DMS 273 (cell line): ENCODE measurements at regions not wholly inside any gene's neighbourhood (a gene's known extent, or its start where the extent isn't known, plus 50 kb on each side); places are given as distances from the start of the nearest gene placed in this dataset.

Experiments used
- DNase-seq: peaks from one replicate; lab custom pipeline; 2025; ENCODE audit not compliant: unreplicated experiment; lab: John Stamatoyannopoulos, UW

- peak; percentile 76 for DNase-seq
Observed at GRCh38 chr5:57338068-57338867, 144.3 kb downstream of the ACTBL2 start.

DNA sequence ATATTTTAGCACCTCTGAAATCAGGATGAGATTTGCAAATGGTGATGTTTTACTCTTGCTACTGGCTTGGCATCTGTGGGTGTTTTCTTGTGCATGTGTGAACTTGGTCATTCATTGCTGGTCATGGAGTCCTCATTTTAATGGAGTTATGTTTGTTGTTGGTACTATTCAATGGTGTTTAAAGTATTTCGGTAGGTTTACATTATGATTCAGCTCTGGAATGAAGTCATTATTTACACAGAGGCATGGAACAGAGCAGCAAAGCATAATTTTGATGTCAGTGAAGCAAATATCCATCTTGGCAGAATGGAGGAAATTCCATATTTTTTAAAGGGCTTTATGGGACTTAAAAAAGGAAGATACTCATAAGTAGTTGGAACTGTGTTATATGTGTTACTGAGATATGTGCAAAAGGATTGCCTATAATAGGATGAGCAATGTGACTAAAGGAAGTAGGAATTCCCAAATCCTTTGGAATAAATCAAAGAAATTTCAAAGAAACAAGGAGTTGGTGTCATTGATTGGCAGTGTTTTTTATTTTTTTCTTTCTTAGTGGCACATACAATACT is 147.4 kb downstream of the ACTBL2 start:
- DNase-seq = no peak

- DNase-seq = no peak
Observed at GRCh38 chr5:57334475-57334874, 148.1 kb downstream of the ACTBL2 start.

- DNase-seq = no peak
Observed at GRCh38 chr5:57332361-57332760, 150.2 kb downstream of the ACTBL2 start.

DNA sequence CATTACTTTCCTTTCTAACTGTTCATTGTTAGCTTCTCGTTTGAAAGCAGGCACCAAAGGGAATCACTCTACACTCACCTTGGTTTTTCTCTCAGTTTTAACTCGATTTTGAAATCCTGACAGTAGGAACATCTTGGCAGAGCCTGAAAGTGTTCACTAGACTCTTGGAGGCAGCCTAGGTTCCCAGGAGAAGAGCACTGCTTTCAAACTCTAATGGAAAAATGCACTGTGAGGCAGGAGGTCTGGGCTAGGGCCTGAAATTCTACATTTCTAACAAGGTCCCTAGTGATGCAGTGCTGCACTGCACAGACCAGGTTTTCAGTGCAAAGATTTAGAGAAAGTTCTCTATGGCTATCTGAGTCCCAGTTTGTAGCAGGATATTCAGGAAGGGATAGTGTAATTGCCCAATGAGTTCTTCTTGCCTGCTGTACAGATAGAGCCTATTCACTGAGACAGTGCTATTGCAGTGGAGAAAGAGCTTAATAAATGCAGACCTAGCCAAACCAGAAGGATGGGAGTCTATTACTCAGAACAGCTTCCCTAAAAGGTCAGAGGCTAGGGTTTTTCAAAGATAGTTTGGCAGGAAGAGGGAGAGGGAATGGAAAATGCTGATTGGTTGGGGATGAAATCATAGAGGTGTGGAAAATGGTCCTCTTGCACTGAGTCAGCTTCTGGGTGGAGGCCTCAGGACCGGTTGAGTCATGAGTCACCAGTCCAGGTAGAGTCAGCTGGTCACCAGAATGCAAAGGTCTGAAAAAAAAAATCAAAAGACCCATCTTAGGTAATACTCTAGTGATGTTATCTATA is 153.9 kb downstream of the GPBP1 start:
- no peak for DNase-seq

DNA sequence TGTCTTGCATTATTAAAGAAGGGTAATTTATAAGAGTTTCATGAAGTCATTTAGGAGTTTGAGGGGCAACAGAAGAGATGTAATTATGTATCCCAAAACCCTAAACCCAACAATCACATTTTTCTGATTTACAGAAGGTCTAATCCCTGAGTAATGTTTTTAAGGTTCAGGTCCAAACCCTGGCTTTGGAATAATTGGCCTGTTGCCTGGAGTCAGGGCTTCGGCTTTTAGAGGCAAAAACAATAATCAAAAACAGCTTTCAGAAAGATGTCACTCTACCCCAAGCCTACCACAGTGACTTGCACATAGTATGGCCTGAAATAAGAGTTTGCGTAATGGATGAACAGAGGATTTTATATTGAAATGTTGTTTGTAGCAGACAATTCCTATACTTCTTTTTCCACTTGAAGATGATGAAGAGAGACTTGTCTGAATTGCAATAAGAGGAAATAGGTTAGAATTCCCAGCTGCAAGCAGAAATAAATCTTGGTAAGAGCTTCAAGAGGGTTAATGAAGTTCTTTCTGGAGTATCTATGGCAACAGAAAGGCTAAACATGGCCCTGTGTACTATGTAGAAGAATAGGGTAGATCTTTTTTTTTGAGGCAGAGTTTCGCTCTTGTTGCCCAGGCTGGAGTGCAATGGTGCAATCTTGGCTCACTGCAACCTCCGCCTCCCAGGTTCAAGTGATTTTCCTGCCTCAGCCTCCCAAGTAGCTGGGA is 152.0 kb downstream of the GPBP1 start:
- no peak for DNase-seq

DNA sequence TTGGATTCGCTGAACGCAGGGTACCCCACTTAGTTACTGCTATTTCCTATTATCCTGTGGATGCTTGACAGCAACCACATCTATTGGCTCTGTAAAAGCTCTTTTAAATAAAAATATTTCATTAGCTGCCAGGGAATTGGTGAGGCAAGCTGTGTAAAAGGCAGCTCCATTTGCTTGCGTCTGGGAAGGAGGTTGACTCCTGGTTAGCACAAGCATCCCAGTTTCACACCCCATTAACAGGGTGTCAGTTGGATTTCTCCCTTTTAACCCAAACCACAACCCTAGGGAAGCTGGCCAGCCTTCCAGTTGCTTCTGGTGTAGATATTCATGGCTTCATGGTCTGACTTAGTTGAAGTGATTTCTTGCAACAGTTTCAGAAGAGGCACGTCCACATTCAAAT is 151.0 kb downstream of the GPBP1 start:
- no peak for DNase-seq

GRCh38 chr5:57324181-57324580 is 150.3 kb downstream of the GPBP1 start:
- DNase-seq = no peak

- DNase-seq = no peak
Observed at GRCh38 chr5:57320582-57320981, 146.7 kb downstream of the GPBP1 start.

- DNase-seq = no peak
Observed at GRCh38 chr5:57319628-57320027, 145.8 kb downstream of the GPBP1 start.

GRCh38 chr5:57318251-57318650 is 144.4 kb downstream of the GPBP1 start:
- no peak for DNase-seq

- no peak for DNase-seq
Observed at GRCh38 chr5:57317341-57317740, 143.5 kb downstream of the GPBP1 start.

DNA sequence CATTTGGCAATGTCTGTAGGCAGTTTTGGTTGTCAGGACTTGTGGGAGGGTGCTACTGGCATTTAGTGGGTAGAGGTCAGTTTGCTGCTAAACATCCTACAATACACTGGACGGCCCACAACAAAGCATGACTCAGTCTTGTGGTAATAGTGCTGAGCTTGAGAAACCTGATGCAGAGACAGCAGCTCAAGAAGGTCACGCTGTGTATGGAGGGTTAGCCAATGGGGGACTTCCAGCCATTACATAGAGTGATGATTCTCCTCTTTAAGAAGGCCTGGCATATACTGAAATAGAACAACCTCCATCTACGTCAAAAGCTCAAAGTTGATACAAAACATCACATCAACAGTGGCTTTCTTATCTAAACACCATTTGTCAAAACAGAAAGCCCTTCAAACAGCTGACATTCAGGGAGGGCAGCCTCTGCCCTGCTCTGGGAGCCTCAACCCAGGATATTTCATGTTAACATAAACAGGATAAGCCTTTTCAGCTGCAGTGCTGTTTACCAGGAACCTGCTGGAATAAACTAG is 143.0 kb downstream of the GPBP1 start:
- no peak for DNase-seq

DNA sequence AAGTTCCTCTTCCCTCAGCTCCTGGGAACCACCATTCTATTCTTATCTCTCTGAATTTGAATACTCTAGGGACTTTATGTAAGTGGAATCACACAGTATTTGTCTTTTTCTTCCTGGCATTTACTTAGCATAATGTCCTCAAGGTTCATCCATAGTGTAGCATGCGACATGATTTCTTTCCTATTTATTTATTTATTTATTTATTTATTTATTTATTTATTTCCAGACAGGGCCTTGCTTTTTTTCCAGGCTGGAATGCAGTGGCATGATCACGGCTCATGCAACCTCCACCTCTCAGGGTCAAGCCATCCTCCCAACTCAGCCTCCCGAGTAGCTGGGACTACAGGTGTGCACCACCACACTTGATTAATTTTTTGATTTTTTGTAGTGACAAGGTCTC is 142.1 kb downstream of the GPBP1 start:
- DNase-seq = no peak
